ENCODE measurements at regions not wholly inside any gene's neighbourhood (a gene's known extent, or its start where the extent isn't known, plus 50 kb on each side); places are given as distances from the start of the nearest gene placed in this dataset.

- in situ Hi-C loops (cut with MboI; ENCODE audit: low pct_unique_long_range_greater_than_20kb, low sequenced_read_pairs): no loop called here
- no peak for DNase-seq
These were observed 77.6 kb downstream of the RIPK4 start for GRCh38 chr21:41689289-41689583.

GRCh38 chr21:41687633-41688032 lies 79.2 kb downstream of the RIPK4 start:
- no peak for DNase-seq
- in situ Hi-C loops (cut with MboI; ENCODE audit: low pct_unique_long_range_greater_than_20kb, low sequenced_read_pairs): no loop called here

GRCh38 chr21:41686664-41687063 lies 80.2 kb downstream of the RIPK4 start:
- DNase-seq: no peak
- in situ Hi-C loops (cut with MboI; ENCODE audit: low pct_unique_long_range_greater_than_20kb, low sequenced_read_pairs): no loop called here

DNA sequence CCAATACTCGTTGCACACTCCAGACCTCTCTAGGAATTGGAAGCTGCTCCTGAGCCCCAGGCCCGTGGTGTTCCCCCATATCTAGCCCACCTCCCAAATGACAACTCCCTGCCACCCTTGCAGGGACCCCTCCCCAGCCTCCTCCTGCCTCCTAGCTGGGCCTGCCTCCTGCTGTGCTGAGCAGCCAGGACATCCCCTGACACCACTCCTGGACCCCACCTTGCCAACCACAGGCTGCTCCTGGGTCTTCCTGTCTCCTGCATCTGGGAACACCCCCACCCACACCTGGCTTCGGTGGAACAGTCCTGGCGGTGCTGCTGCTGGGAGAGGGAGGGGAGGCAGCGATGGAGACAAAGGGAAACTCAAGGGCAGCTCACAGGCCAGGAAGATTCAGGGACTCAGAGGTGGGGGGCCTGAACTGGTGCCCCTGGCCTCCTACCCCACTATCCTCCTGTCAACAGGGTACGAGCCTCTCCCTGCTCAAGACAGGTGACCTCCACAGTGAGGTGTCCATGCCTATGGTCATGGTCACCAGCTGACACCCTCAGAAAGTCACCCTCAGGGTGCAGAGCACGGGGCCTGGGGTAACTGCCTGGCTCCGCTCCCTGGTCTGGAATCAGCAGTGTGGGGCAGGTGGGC lies 81.2 kb downstream of the RIPK4 start:
- DNase-seq: no peak
- in situ Hi-C loops (cut with MboI; ENCODE audit: low pct_unique_long_range_greater_than_20kb, low sequenced_read_pairs): no loop called here

DNA sequence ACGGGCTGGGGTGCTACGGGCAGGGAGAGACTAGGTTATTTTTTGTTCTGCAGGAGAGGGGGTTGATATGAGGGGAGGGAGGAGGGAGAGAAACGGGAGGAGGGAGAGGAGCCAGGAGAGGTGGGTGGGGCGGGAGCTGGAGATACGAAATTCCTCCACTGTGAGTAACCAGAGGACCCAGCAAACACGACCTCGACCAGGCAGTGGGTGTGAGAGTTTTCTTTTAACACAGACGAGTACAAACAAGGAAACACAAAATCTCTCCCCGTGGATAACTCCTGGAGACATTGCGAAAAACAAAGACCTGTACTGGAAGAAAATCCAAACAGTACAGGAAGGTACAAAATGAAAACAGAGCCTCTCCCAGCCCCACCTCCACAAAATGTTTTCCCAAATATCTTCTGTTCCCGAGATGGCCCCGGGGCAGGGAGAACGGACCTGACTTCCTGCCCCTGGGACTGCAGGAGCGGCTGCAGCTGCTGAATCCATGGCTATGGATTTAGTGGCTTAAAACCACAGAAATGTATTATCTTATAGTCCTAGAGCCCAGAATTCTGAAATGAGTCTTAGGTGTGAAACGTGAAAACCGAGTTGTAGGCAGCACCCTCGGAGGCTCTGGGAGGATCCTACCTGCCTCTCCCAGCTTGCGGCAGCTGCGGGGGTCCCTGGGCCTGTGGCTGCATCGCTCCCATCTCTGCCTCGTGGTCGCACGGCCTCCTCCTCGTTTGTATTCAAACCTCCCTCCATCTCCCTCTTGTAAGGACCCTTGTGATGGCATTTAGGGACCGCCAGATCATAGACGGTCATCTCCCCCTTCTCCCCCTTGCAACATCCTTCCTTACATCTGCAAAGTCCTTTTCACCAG lies 82.2 kb downstream of the RIPK4 start:
- DNase-seq: no peak
- in situ Hi-C loops (cut with MboI; ENCODE audit: low pct_unique_long_range_greater_than_20kb, low sequenced_read_pairs): no loop called here

- in situ Hi-C loops (cut with MboI; ENCODE audit: low pct_unique_long_range_greater_than_20kb, low sequenced_read_pairs): no loop called here
- DNase-seq: no peak
These were observed 83.0 kb downstream of the RIPK4 start for GRCh38 chr21:41683815-41684214.

- DNase-seq: no peak
- in situ Hi-C loops (cut with MboI; ENCODE audit: low pct_unique_long_range_greater_than_20kb, low sequenced_read_pairs): no loop called here
These were observed 84.1 kb downstream of the RIPK4 start for GRCh38 chr21:41682719-41683179.

- no peak for DNase-seq
- in situ Hi-C loops (cut with MboI; ENCODE audit: low pct_unique_long_range_greater_than_20kb, low sequenced_read_pairs): no loop called here
These were observed 84.7 kb downstream of the RIPK4 start for GRCh38 chr21:41681939-41682718.

DNA sequence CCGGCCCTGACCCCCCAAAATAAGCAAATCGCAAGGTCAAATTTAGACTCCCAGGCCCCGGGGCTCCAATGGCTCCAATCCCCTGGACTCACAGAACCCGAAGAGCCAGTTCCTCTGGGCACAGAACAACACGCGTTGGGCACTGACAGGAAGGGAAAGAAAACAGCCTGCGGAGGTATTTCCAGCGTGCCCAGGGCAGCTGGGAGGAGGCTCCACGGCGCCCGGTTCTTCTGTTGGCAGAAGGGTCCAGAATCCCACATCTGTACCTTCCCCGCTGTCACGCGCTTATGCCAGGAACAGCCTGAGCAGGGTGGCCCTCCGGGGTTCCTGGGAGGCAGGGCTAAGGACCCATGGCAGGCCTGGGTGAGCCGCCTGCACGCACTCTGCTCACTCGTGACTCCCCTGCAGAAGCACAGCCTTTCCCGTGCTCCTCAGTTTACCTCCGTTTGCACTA lies 85.5 kb downstream of the RIPK4 start:
- in situ Hi-C loops (cut with MboI; ENCODE audit: low pct_unique_long_range_greater_than_20kb, low sequenced_read_pairs): no loop called here
- DNase-seq: no peak

DNA sequence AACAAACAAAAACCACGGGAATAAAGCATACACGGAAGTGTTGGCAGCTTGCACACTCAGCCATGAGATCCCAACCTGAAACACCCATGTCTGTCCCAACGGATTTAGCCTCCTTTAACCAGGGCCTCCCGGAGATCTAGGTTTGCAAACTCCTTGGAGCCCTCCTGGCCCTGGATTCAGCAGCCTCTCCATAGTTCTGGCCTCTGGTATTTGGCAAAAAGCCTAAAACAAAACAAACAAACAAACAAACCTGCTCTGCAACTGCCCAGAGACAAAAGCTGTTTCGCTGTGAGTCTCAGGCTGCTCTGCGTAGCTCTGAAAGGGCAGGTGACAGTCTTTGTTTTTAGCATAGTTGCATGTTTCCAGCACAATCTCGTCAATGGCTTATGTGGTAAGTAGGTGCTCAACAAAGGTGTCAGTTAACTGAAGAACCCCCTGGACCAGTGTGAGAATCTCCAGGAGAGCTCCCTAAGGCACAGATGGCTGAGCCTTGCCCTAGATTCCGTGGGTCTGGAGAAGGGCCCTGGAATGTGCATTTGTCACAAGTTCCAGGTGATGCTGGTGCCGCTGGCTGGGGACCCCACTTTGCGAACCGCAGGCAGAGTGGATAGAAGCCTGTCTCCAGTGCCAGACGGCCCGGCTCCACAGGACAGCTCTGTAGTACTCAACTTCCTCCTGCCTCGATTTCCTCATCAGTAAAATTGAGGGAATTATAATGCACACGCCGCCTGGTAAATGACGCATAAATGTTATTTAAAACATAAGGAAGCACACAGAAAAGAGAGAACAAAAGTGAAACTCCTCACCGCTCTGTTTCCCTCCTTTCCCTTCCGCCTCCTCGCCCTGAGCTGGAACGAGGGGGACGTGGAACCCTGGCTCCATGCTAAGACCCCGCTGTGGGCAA lies 86.2 kb downstream of the RIPK4 start:
- in situ Hi-C loops (cut with MboI; ENCODE audit: low pct_unique_long_range_greater_than_20kb, low sequenced_read_pairs): no loop called here

DNA sequence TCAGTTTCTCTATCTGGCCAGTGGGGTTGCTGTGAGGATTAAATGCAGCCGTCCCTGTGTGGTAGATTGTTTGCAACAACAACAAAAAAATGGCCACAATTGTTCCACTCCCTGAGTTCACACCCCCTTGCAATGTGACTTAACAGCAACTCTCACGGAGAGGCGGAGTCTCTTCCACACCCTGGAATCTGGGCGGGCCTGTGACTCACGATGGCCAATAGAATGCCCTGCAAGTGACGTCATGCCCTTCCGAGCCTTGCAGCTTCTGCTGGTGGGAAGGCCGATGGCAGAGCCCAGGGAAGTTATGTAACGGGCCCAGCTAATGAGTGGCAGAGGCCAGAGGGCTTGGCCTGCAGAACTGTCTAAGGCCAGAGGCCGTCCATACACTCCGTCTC lies 87.9 kb downstream of the RIPK4 start:
- in situ Hi-C loops (cut with MboI; ENCODE audit: low pct_unique_long_range_greater_than_20kb, low sequenced_read_pairs): no loop called here

More for the DNA sequence above, 86.2 kb downstream of the RIPK4 start:
- no peak for DNase-seq

DNA sequence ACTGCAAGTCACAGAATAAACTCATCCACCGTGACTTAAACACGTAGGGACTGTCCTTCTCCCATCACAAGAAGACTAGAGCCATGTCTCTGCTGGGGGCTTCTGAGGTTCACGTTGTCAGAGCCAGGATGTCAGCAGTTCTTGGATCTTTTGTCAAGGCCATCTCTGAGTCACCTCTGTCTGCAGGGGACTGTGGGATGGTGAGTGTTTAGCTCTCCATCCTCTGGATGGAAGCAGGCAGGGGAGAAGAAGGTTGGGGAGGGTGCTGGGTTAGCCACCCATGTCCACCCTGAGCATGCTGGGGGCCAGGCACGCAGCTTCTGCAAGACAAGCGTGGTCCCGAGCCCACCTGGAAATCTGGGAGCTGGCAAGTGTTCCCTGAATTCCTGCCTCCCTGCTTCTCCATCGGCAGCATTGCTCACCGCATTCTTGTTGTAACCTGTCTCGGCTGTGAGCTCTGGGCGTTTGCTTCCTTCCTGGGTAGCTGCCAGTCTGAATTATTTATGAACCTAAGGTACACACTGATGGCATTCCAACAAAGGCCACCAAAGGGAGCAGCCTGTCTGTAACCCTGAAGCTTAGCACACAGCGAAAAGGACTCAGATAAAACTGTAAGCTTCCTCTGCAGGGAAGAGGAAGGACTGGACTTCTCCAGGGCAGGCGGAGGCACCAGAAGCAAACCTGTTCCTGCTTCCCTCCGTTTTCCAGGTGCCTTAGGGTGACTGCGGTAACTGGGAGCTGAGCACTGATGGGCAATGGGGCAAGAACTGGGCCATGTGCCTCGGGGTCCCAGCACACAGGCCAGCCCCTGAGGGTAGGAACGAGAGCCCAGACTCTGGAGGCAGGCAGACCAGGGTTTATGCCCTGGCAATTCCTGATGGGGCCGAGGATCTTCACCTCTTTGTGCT lies 88.6 kb downstream of the RIPK4 start:
- no peak for DNase-seq

More for the DNA sequence above, 87.9 kb downstream of the RIPK4 start:
- no peak for DNase-seq

GRCh38 chr21:41677671-41678015 lies 89.2 kb downstream of the RIPK4 start:
- DNase-seq: no peak
- in situ Hi-C loops (cut with MboI; ENCODE audit: low pct_unique_long_range_greater_than_20kb, low sequenced_read_pairs): no loop called here

More for the DNA sequence above, 88.6 kb downstream of the RIPK4 start:
- in situ Hi-C loops (cut with MboI; ENCODE audit: low pct_unique_long_range_greater_than_20kb, low sequenced_read_pairs): no loop called here

- no peak for DNase-seq
- in situ Hi-C loops (cut with MboI; ENCODE audit: low pct_unique_long_range_greater_than_20kb, low sequenced_read_pairs): no loop called here
These were observed 90.7 kb downstream of the RIPK4 start for GRCh38 chr21:41676198-41676597.

DNA sequence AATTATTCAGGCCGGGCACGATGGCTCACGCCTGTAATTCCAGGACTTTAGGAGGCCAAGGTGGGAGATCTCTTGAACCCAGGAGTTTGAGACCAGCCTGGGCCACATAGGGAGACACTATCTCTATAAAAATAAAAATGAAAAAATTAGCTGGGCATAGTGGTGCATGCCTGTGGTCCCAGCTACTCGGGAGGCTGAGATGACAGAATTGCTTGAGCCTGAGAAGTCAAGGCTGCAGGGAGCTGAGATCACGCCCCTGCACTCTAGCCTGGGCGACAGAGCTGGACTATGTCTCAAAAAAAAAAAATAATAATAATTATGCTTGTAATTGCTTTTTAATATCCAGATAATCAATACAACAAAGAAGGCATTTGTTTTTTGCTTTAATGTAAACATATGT lies 91.3 kb downstream of the RIPK4 start:
- in situ Hi-C loops (cut with MboI; ENCODE audit: low pct_unique_long_range_greater_than_20kb, low sequenced_read_pairs): no loop called here

DNA sequence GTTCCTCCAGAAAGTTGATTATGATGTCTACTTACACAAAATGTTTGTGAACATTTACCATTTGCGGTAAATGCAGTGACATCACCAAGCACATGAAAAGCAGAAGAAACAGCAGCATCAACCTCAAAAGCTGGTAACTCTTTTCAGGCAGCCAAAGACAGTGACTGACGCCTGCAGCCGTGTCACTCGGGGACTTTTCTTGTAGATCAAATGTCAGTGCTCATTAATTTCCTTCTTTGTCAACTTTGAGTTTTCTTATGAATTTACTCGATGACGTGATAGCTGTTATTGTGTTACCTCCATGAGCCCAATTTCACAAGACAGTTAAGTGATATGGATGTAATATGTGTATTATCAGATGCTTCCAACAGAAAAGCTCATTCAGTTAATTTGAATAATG lies 92.5 kb downstream of the RIPK4 start:
- in situ Hi-C loops (cut with MboI; ENCODE audit: low pct_unique_long_range_greater_than_20kb, low sequenced_read_pairs): no loop called here
- DNase-seq: no peak

More for the DNA sequence above, 91.3 kb downstream of the RIPK4 start:
- DNase-seq: no peak

DNA sequence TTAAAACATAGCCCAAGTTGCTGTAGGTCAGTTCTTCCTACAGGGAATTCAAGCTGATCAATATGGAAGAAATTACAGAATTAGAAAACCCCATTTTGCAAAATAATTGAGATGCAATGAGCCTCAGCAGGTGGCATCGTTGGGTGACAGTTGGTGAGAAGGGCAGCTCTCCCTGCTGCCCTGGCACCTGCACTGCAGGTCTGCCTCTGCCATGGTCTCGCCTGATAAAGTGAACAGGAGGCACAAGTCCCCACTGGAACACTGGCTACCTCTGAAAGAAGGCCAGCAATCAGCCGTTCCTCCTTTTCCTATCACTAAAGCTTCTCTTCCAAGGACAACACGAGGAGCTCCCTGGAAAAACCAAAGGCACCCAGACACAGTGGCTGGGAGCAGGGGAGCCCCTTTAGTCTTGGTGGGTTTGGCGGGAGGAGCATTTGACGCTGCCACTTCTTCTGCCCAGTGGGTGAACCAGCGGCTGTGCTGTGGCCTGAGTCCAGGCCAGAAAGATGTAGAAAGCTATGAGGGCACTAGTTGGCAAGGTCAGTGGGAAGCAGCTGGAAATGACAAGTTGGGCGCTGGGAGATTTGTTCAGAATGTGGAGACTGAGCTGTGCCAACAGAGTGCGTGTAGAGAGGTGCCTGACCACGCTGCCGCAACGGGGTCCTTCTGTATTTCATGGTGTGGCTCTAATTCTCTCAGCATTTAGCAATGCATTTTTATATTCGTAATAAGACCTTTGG lies 93.1 kb downstream of the RIPK4 start:
- no peak for DNase-seq
- in situ Hi-C loops (cut with MboI; ENCODE audit: low pct_unique_long_range_greater_than_20kb, low sequenced_read_pairs): no loop called here

All from KBM-7 (cell line).